NCI-H82 (cell line): ENCODE measurements at regions not wholly inside any gene's neighbourhood (a gene's known extent, or its start where the extent isn't known, plus 50 kb on each side); places are given as distances from the start of the nearest gene placed in this dataset.

Source experiments
- DNase-seq: peaks from one replicate; lab custom pipeline; 2025; lab: John Stamatoyannopoulos, UW

DNA sequence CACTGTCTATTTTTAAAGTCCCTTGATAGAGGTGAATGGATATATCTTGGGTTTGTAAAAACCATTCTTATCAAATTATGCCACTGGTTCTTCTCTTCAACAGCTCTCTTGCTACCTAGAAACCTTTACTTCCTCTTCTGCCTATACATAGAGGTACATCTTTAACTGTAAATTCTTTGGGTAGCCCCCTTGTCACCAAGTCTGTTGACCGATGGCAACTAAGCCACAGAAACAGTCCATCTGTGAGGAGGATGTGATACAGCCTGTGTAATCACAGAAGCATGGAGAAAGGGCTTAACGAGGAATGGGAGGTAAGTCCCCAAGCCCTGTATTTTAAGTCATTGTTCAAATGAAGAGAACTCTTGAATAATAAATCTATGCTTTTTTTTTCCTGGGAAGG, 246.5 kb upstream of the MDFIC2 start:
- DNase-seq: no peak

DNA sequence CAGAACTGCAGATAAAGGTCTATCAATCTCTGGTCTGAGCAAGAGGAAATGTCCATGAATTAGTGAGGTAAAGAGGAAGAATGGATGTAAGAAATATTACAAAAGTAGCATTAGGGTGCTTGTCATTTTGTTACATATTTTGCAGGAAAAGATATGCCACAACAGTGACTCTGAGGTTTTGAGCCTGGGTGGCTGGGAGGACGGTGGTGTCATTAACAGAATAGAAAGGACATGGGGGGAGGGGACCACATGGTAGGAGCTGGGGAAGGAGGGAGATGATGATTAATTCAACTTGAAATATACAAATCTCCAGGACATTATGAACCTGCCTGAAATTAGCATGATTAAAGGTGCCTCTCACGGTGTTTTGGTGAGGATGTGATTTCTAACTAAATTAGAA, 245.5 kb upstream of the MDFIC2 start:
- no peak for DNase-seq

DNA sequence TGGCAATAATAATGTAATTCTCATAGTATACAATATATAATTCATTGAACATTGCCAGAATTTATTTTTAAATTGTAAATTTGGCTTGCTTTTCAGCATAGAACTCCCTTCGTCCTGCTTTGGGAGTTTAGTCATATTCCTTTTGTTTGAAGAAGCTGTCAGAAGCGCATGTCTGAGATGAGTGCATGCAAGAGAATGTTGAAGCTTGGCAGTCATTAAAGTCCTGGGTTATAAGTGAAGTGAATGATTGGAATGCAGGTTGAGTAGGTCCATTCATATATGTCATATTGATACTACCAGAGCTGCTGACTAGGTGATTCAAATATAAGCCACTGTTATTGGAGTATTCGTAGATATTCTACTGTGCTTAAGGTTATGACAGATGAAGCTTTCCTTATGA, 243.6 kb upstream of the MDFIC2 start:
- no peak for DNase-seq

DNA sequence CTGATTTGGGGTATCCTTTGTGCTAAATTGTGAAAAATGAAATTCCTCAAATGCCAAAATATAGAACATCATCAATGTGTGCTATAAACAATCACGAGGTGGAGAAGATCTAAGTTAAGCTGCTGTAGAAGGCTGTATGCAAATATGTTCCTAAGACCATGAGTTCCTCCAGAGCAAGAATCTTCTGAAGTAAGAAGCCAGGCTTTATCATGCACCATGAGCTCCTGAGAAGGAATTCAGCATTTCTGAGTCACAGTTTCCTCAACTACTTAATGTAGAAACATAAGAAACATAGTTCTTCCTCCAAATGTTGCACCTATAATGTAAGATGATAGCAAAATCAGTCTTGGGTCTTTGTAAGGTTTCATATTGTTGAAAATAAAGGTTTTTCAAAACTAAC, 241.7 kb upstream of the MDFIC2 start:
- DNase-seq: no peak

DNA sequence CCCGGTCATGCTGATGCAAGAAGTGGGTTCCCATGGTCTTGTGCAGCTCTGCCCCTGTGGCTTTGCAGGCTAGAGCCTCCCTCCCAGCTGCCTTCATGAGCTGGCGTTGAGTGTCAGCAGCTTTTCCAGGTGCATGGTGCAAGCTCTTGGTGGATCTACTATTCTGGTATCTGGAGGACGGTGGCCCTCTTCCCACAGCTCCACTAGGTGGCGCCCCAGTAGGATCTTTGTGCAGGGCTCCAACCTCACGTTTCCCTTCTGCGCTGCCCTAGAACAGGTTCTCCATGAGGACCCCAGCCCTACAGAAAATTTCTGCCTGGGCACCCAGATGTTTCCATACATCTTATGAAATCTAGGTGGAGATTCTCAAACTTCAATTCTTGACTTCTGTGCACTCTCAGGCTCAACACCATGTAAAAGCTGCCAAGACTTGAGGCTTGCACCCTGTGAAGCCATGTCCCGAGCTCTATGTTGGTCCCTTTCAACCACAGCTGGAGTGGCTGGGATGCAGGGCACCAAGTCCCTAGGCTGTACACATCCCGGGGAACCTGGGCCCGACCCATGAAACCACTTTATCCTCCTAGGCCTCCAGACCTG, 238.4 kb upstream of the MDFIC2 start:
- DNase-seq: peak; percentile 64

DNA sequence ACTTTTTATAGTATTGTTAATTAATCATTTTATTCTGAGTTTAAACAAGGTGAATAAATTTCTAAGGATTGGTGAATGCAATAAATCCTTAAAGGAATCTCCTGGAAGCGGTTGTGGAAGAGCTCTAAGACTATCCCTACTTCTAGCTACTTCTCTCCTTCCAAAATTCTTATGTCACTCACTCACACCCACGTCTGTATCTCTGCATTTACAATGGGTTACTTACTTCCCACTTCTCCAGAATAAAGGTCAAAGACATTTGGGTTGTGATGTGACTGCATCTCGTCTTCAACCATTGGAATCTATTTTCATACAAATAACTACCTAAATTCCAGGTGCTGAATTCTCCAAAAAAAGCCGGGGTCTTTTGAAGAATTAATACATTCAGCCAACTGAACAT, 234.2 kb upstream of the MDFIC2 start:
- DNase-seq: no peak

DNA sequence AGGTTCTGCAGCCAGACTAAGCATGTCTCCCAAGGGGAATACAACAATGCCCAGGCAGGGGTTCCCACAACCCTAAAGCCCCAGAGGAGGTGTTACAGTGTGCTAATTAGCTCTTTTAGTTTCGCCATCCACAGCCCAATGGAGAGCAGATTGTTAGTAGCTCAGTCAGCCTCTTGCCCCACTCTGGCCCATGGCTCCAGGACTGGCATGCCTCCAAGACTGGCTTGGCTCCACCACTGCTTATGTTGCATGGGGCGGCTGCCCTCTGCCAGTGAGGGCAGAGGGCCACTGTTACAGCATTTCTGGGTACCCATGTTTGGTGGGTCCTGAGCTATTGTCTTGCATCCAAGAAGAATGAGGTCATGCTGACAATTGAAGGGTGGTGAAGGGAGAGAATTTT, 231.1 kb upstream of the MDFIC2 start:
- DNase-seq: no peak

DNA sequence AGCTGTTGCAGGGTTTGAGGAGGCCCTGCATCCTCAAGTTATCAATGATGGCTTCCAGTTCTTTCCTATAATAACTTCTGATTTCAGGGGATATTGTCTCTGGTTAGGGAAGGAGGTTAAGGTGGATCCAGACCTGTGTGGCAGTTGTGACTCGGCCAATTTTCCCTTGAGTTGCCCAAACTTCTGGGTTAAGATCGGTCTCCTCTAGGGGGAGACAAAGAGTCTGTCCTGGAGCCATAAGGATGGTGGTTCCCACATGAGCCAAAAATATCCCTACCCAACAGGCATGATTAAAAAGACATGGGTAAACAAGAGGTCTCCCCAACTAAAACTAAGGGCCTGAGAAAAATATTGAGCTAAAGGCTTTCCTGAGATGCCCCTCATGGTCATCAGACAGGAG, 227.5 kb upstream of the MDFIC2 start:
- peak; percentile 7 for DNase-seq

DNA sequence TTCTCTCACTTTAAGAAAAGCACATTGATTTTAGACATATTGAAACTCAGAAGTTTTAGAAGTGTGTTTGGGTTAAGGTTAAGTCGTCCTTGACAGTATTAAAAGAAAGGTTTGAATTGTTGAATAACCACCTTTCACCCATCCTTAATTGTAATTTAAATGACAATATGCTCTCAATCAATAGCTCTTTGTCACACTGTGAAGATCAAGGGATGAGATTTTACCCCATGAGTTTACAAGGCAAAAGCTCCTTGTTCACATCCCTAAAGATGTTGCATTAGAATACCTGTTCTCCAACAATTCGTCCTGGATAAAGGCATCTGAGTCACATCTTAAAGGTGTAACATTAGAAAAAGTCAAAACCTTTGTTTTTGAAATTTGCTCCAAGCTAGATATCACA, 220.4 kb upstream of the MDFIC2 start:
- DNase-seq: no peak

DNA sequence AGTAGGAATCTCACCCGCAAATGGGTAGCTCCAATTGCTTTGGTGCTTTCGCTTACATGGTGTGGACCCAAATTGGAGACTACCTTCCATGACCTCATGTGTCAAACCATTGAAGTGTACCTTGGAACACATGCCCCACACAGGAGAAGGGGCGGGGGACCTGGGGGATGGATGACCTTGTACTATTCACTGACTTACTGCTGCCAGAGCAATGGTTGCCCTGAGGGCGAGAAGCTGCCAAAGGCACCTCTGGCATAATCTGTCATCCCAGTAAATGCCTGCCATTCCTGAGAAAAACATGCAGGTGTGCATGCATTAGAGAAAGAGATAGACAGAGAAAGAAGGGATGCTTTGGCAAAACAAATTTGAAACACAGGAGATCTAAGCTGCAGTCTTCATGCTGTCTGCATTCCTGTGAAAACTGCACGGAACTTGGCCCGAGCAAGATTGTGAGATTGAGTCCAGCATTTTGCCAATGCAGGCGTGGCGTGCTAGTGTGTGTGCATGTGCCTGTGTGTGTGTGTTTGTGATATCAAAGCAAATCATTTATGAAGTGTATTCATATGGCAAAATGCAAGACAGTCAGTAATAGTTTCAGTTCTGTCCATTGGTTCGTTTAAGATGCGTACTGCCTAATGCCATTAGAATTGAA, 219.5 kb upstream of the MDFIC2 start:
- no peak for DNase-seq

DNA sequence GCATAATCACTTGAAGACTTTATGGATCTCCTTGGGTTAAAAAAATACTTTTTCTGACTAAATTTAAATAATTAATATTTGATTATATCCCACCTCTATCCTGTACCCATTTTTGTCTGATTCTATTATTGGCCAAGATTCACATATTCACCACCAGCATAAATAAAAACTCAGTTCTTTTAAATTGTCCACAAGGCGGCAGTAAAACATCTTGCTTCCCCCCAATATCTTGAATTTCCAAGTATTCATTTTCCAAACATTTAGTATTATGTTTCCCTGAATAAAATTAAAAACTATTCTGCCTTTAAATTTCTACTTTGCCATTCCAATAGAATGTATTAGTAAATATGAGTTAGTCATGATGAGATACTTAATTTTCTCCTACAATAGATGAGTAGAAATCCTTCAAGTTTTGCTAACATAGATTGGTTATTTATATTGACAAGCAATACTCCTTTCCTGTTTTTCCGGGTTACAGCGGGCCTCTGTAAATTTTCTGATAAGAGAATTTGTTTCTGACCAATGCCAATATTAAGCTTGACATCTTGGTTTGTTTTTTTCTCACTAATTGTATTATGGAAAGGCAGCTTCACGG, 218.7 kb upstream of the MDFIC2 start:
- DNase-seq: peak; percentile 23

DNA sequence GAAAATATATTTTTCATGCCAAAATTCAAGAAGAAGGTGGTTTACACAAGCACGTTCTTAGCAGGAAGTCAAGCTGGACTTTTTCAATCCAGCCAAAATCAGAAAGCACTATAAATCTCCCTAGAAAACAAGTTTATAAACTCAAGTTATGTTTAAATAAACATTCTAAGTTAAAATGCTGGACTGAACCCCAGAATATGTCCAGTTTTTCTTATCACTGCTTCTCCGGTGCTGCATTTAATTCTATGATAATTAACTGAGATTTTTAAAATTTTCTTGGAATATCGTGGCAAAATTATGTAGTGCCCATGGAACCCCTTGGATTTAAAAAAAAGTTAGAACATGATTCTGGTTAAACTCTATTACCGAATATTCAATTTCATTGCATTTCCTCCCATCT, 218.2 kb upstream of the MDFIC2 start:
- DNase-seq: no peak

DNA sequence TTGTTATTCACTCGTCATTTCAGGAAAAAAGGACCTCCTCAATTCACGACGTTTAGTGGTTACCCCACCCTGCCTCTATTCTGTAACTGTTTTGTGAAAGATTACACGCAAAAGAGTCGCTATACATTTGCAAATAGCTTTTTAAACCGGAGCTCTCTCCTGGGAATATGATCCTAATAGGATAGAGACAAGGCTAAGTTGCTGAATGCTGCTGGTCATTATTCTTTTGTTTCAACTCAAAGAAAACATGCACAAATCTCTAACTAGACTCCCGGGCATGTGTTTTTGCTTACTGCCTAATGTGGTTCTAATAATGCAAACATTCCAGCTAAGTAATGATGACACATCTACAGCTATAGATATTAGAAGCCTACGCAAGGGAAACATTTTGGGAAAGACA, 214.6 kb upstream of the MDFIC2 start:
- peak; percentile 52 for DNase-seq

DNA sequence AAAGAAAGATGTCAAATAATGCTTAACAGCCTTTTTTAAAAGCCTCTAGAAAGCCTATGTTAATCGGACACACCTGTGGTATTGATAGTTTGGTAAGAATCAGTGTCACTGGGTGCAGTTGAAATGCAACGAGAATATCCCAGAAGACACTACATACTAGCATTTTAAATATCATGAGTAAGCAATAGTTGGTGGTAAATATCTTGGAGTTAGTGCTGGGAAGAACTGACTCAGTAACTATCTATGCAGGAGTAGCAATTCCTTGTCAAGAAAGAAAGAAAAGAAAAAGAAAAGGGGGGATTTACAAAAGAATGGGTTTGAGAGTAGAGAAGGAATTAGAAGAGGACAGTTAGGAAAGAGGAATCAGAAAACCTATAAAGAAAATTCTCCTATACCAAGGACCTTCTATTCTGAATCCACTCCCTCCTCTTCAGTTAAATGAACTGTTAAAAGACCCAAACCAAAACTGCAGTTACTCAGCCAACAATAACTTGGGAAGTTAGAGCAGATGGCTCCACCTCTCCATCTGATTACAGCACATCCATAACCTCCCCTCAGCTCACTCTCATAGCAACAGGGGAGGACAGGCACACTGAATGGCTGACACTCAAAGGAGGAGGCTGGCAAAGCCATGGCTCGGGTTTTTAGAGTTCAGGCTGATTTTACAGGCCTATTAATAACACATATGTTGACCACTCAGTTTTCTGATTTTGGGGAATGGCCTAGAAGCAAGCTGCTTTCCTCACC, 207.6 kb upstream of the MDFIC2 start:
- no peak for DNase-seq

DNA sequence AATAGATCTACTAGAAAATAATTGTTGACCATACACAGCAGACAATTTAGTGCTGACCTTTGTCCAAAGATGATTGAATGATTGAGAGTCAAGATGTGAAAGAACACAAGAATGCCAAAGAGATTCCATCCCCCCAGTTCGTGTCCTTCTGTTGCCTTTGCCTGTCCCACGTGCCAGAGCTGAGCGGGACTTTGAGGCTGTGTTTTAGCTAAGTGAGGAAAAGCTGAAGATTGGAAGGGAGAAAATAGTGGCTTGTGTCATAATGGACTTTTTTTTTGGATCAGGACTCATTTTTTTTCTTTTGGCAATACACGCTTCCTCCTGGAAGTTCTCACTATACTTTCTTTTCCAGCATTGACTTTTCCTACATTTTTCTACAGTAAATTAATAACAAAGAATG, 206.6 kb upstream of the MDFIC2 start:
- DNase-seq: no peak

DNA sequence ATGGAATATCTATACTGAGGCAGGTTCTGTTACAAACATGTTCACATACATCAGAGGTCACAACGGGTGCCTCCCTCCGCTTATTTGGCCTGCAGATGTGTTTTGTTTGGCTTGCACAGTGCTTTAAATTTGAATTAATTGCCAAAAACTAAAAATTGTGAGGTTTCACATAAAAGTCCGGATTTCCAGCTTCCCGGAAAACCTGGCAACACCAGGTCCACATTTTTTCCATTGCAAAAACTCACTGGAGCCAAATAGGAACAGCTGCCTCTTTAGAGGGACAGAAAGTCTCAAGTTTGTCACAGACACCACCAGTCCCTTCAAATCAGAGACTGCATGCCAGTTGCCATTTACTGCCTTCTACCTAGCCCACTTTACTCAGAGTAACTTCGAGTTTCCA, 205.9 kb upstream of the MDFIC2 start:
- DNase-seq: no peak

DNA sequence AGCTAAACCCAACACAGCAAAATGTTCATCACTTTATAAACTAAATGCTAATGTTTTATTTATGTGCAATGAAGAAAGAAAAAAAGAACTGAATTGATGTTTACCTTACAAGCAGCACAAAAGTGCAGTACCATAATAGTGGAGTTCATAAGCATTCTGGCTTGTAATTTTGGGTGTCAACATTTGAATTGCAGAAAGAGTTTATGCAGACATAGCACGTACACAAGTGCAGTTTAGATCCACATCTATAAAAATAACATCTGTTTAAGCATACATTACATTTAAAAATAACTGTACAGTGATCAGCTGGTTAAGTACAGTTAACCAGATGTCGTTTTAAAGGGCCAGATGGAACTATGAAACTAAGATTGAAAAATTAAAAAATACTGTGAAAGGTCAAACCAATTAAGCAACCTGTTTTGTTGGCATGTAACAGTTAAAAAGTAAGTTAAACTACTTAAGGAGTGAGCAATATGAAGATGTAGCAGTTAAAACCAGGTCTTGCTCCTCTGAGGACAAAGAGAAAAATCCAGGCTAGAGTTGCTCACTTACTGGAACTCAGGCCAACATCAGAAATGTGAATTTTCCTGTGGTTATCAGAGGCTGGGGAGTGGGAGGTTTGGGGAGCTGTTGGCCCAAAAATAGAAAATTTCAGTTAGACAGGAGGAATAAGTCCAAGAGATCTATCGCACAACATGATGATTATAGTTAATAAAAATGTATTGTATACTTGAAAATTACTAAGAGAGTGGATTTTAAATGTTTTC, 204.9 kb upstream of the MDFIC2 start:
- DNase-seq: no peak

DNA sequence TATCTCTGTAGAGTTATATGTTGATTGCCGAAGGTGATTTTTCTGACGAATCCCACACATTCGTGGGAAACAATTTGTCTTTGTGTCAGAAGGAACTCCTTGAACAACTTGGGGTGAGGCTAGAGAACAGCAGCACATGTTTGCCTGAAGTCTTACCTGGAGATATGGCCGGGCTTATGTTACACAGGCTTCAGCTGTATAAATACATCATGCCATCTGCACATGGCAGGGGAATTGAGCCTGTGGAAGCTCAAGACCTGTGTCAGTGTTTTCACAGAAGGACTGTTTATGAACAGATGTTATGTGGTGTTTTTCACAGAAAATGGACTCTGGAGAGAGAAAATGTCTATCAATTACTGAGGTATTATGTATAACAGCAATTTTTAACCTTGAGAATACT, 203.6 kb upstream of the MDFIC2 start:
- peak; percentile 5 for DNase-seq

DNA sequence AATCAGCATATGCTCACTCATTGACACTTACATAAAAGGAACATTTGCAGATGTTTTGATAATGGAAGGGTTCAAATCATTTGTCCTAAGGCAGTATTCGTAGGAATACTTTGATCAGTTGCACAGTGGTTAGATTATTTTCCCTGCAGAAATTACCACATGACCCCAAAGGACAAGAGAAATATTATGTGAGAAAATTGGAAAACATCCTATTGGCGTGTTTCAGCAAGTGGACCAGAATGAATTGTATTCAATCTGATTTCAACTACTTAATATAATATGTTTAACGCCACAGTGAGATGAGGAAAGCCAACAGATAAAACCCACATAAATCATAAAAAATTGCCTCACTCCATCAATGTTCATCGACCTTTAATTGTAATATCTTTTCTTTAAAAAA, 195.0 kb upstream of the MDFIC2 start:
- DNase-seq: no peak

DNA sequence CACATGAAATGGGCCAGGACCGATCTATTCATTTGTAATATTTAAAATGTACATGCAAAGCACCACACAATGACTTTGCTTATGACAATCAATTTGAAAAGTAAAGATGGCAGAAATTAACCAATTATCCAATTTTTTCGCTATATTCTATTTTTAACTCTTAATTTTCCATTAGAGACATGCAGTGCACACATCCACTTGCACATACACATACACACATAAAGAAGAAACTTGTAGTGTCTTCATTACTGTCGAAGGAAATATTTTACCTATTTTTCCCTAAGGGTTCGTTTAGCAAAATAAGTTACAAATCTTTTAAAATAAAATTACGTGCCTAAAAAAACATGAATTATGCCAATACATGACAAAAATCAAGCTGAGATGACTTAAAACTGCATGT, 194.3 kb upstream of the MDFIC2 start:
- no peak for DNase-seq

DNA sequence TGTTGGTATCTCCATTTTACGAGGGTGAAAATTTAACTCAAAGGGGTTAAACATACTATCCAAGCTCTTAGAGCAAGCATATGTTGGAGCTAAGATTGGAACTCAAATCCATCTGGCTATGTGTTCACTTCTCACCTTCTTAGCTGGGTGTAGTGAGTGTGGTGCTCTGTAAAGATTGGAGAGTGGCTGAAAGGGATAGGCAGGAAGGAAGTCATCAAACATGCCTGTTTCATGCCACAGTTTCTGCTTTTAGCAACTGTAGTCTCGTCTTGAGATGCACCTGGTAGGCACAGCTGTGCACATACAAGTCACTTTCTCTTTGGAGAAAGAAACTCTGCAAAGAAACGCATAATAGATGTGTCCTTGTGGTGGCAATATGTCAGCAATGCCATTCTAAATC, 189.1 kb upstream of the MDFIC2 start:
- DNase-seq: no peak

DNA sequence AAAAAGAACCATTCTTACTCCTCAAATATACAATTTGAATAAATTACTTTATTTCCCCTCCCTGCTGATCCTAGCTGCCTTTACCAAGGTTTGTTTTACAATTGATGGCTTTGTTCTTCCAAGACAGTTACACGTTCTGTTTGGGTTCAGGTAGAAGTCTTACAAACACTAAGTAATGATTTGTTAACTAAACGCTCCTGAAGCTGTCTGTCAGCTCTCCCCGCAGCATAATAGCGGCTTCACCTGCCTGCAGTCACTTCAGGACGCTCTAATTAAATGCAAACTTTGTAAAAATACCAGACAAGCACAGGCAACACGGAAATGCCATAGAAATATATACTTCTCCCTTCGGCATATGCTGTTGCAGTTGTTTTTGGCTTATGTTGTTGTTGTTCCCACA, 176.4 kb upstream of the MDFIC2 start:
- DNase-seq: no peak

DNA sequence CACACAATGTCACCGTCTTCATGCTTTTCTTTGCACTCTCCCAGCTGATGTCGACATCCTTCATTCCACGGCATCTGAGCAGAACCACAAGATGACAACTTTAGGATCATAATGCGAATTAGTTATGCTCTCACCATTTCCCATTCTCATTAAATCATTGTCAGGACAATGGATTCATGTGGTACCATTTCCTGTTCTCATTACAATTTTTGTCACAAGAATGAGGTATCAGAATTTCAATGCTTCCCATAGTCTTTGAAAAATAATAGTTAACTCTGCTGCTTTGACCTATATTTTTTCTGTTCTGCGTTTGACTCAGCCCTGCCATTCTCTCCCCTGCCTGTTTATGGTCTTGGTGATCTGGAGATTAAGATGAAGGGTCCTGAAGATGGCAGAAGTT, 175.7 kb upstream of the MDFIC2 start:
- no peak for DNase-seq
